IMR-90 (cell line): ENCODE measurements at regions not wholly inside any gene's neighbourhood (a gene's known extent, or its start where the extent isn't known, plus 50 kb on each side); places are given as distances from the start of the nearest gene placed in this dataset.
A peak's percentile ranks its signal among the peaks of the same experiment; 100 is the strongest.

ENCODE experiments used
- ATAC-seq: fragments of 200-7000 bp; cut with Tn5 transposase; 2 replicates; pipeline ENCODE4 v1.9.1; 2020; ENCODE audit warnings: low read depth, mild to moderate bottlenecking, moderate library complexity
- BruUV-seq: library from RNA; stranded (reverse); fragments of 400-500 nt; replicated peaks from 2 replicates; lab custom pipeline; 2021; lab: Mats Ljungman, UMichigan
- CTCF ChIA-PET: fragments of 300-600 bp; formaldehyde crosslinking; extraction: SDS; loops from one replicate; lab custom pipeline; 2021; ENCODE audit warnings: antibody characterized with exemption; lab: Yijun Ruan, JAX
- POLR2A ChIA-PET: fragments of 300-600 bp; sonication (Branson Sonifier 250); formaldehyde crosslinking; loops from one replicate; lab custom pipeline; 2022; ENCODE audit warnings: antibody characterized with exemption; ENCODE audit not compliant: unreplicated experiment; lab: Charles Lee
- DNase-seq: peaks from one replicate; pipeline ENCODE4 v3.0.0; 2013
- H2AFZ ChIP-seq: replicated peaks from 2 replicates; pipeline ENCODE3; 2013; ENCODE audit warnings: low read length, mild to moderate bottlenecking; ENCODE audit not compliant: poor library complexity
- H2AK5ac ChIP-seq: 2 replicates; pipeline ENCODE4 v1.6.1; 2013; ENCODE audit warnings: low read depth, low read length, inconsistent platforms
- H2AK9ac ChIP-seq: replicated peaks from 2 replicates; pipeline ENCODE3; 2013; ENCODE audit warnings: mild to moderate bottlenecking, low read depth, low read length, moderate library complexity; ENCODE audit not compliant: poor library complexity
- H2BK120ac ChIP-seq: 2 replicates; pipeline ENCODE4 v1.6.1; 2013; ENCODE audit warnings: low read depth, low read length, inconsistent platforms
- H2BK15ac ChIP-seq: 3 replicates; pipeline ENCODE4 v1.6.1; 2013; ENCODE audit warnings: low read depth, low read length, inconsistent platforms
- H2BK20ac ChIP-seq: 2 replicates; pipeline ENCODE4 v1.6.1; 2013; ENCODE audit warnings: low read depth, mild to moderate bottlenecking, inconsistent platforms, low read length, moderate library complexity
- H2BK5ac ChIP-seq: 2 replicates; pipeline ENCODE4 v1.6.1; 2013; ENCODE audit warnings: mild to moderate bottlenecking, low read depth, low read length, inconsistent platforms; ENCODE audit not compliant: poor library complexity, severe bottlenecking
- H3K14ac ChIP-seq: replicated peaks from 2 replicates; pipeline ENCODE4 v1.6.1; 2013; ENCODE audit warnings: low read depth, low read length, inconsistent platforms
- H3K18ac ChIP-seq: 2 replicates; pipeline ENCODE4 v1.6.1; 2013; ENCODE audit warnings: low read depth, low read length, control low read depth
- H3K23ac ChIP-seq: 2 replicates; pipeline ENCODE4 v1.6.1; 2013; ENCODE audit warnings: low read depth, low read length, inconsistent platforms
- H3K27ac ChIP-seq: 2 replicates; pipeline ENCODE4 v1.5.1; 2013; ENCODE audit warnings: mild to moderate bottlenecking, control low read depth, low read length; ENCODE audit not compliant: insufficient read depth
- H3K27me3 ChIP-seq: 2 replicates; pipeline ENCODE4 v1.6.1; 2013; ENCODE audit warnings: low read length; ENCODE audit not compliant: control insufficient read depth, insufficient read depth
- H3K36me3 ChIP-seq: 2 replicates; pipeline ENCODE4 v1.6.1; 2013; ENCODE audit warnings: low read length, mixed read lengths; ENCODE audit not compliant: control insufficient read depth, insufficient read depth
- H3K4ac ChIP-seq: 2 replicates; pipeline ENCODE4 v1.6.1; 2013; ENCODE audit warnings: low read depth, low read length, inconsistent platforms
- H3K4me1 ChIP-seq: 2 replicates; pipeline ENCODE4 v1.6.1; 2013; ENCODE audit warnings: low read length, mixed read lengths; ENCODE audit not compliant: control insufficient read depth, insufficient read depth
- H3K4me2 ChIP-seq: 2 replicates; pipeline ENCODE4 v1.6.1; 2013; ENCODE audit warnings: low read depth, mild to moderate bottlenecking, control low read depth, low read length, moderate library complexity
- H3K4me3 ChIP-seq: 2 replicates; pipeline ENCODE4 v1.5.1; 2013; ENCODE audit warnings: low read depth, mild to moderate bottlenecking, control low read depth, low read length, moderate library complexity; ENCODE audit not compliant: insufficient read depth
- H3K56ac ChIP-seq: 2 replicates; pipeline ENCODE4 v1.6.1; 2013; ENCODE audit warnings: low read length, inconsistent platforms; ENCODE audit not compliant: insufficient read depth; ENCODE audit errors: extremely low read depth
- H3K79me1 ChIP-seq, 2 experiments: 2 replicates each; pipeline ENCODE4 v1.6.1; 2013; ENCODE audit warnings: low read length in 2 of 2, inconsistent platforms in 1 of 2, low read depth in 1 of 2
- H3K9ac ChIP-seq: 2 replicates; pipeline ENCODE4 v1.6.1; 2013; ENCODE audit warnings: low read depth, low read length, control low read depth
- H3K9me1 ChIP-seq: 2 replicates; pipeline ENCODE4 v1.6.1; 2013; ENCODE audit warnings: low read length, inconsistent platforms; ENCODE audit not compliant: insufficient read depth
- H3K9me3 ChIP-seq: 2 replicates; pipeline ENCODE4 v1.6.1; 2013; ENCODE audit warnings: low read length; ENCODE audit not compliant: control insufficient read depth, insufficient read depth
- H4K20me1 ChIP-seq: 2 replicates; pipeline ENCODE4 v1.6.1; 2013; ENCODE audit warnings: low read length, inconsistent platforms; ENCODE audit not compliant: insufficient read depth
- H4K5ac ChIP-seq: 2 replicates; pipeline ENCODE4 v1.6.1; 2013; ENCODE audit warnings: mild to moderate bottlenecking, low read depth, low read length, control low read depth
- H4K8ac ChIP-seq, 2 experiments: 2 replicates each; pipeline ENCODE4 v1.6.1; 2013; ENCODE audit warnings: low read depth in 2 of 2, low read length in 2 of 2, control low read depth in 1 of 2, inconsistent platforms in 1 of 2
- H4K91ac ChIP-seq: 2 replicates; pipeline ENCODE4 v1.6.1; 2013; ENCODE audit warnings: low read depth, low read length, inconsistent platforms; ENCODE audit not compliant: insufficient read depth
- BHLHE40 ChIP-seq: fragments of 150-350 bp; IDR thresholded peaks from 2 replicates; pipeline ENCODE4 v1.6.1; 2016; ENCODE audit warnings: mild to moderate bottlenecking, low read depth, low read length
- CHD1 ChIP-seq: IDR thresholded peaks from 2 replicates; pipeline ENCODE4 v1.6.1; 2012; ENCODE audit warnings: low read depth, low read length, improper control_type of control experiment
- FOS ChIP-seq: fragments of 150-350 bp; IDR thresholded peaks from 2 replicates; pipeline ENCODE4 v1.6.1; 2016; ENCODE audit warnings: low read depth, low read length
- MAFK ChIP-seq: IDR thresholded peaks from 2 replicates; pipeline ENCODE4 v1.6.1; 2012; ENCODE audit warnings: low read depth, low read length, improper control_type of control experiment
- MAZ ChIP-seq: IDR thresholded peaks from 2 replicates; pipeline ENCODE4 v1.6.1; 2012; ENCODE audit warnings: low read depth, mild to moderate bottlenecking, low read length, improper control_type of control experiment, moderate library complexity, borderline replicate concordance
- NFE2L2 ChIP-seq: fragments of 150-350 bp; IDR thresholded peaks from 2 replicates; pipeline ENCODE4 v1.6.1; 2016; ENCODE audit warnings: low read depth, mild to moderate bottlenecking, low read length
- RFX5 ChIP-seq: IDR thresholded peaks from 2 replicates; pipeline ENCODE4 v1.8.0; 2012; ENCODE audit warnings: low read depth, mild to moderate bottlenecking, low read length, moderate library complexity
- WGBS, 2 experiments: methylation state at CpG; one replicate each; pipeline versions ENCODE4 v1.1.5 to v1.1.7; 2013; ENCODE audit warnings: missing lambda C conversion rate in 2 of 2; ENCODE audit not compliant: insufficient read length in 1 of 2; ENCODE audit errors: extremely low coverage in 2 of 2; 5-methylcytosine and 5-hydroxymethylcytosine counted together
- dilution Hi-C: fragments of 300-500 bp; cut with HindIII; formaldehyde crosslinking; loops from one replicate; pipeline ENCODE4 v1.14.3; 2018; ENCODE audit warnings: low sequenced_read_pairs; ENCODE audit not compliant: unreplicated experiment
- in situ Hi-C: fragments of 300-500 bp; cut with MboI; formaldehyde crosslinking; loops from 3 replicates; pipeline ENCODE4 v1.14.3; 2019; ENCODE audit warnings: low sequenced_read_pairs, inconsistent platforms, mixed read lengths
- intact Hi-C: fragments of 100-400 bp; cut with micrococcal nuclease; formaldehyde crosslinking; loops from 2 replicates; pipeline ENCODE4 v1.10.0; 2022
- TF ChIP-seq, protein P1 (sequence below): fragments of 150-350 bp; IDR thresholded peaks from 2 replicates; pipeline ENCODE4 v1.6.1; 2017; ENCODE audit warnings: mild to moderate bottlenecking, antibody characterized with exemption, low read length, low read depth

DNA sequence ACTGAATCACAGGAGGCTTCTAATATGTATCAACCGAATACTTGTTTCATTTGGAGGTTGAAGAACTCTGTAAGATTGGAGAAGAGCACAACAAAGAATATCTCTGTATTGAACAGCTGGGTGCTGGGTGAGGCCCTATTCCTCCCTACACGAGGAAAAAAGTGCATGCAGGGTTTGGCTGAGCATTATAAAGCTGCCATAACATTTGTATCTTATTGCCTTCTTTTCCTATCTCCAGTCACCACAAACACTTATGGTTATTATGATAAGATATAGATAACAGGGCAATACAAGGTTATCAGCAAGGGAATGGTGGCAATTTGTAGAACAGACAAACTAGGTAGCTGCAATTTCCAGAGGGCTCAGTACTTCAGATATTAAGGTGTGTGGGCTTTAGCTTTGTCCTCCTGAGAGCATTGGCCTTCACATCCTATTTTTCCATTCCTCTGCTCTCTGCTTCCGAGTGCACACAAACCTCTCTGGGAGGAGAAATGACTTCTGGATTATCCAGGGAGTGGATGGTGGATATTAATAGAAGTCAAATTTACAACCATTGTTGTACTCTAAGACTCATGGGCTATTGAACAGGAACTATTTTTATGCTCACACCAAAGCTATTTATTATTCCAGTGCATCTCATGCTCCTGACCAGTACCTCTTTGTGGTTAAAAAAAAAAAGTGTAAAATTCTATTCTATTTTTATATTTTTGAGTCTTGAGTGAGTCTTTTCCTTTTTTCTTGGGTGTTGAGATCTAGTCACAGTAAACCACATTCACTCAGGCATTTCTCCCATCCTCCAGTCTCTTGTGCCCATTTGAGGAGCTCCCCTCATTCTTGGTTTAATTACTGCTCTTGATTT is 248.4 kb downstream of the ETAA1 start (continued):
- TF ChIP-seq RFX5, result no peak

DNA sequence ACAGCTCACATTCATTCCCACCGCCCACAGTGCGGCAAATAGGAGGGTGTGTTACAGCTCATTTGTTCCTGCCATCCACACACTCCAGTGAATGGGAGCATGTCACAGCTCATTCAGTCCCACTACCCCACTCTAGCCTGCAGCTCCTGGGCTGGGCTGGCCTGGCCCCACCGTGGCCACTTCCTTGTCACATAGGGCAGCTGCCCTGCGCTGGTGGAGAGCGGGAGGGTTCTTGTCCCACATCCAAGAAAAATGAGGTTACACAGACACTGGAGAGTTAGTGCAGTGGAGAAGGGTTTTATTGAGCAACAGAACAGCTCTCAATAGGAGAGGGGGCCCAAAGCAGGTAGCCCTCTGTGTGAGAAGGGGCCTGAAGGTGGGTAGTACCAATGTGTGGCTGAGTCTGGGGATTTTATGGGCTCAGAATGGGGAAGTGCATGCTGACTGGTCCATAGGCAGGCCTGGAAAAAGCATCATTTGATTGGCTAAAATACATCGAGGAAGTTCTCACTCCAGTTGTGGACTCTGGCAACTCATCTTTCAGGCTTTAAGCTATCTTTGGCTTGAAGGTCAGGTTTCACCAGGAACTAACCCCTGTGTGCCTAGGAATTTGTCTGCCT is 249.7 kb downstream of the ETAA1 start:
- Histone ChIP-seq H3K9ac (no peak overlapping the region), H2BK15ac (peak overlapping the region; percentile 46; the same call in 1 of the 3 replicates), H3K9me1 (peaks cover 4% of the 10 kb centered on the region), H3K4me3 (no peak overlapping the region), H3K18ac (peak overlapping the region; percentile 6; the same call in 1 of the 2 replicates), H2AK5ac (peak overlapping the region; percentile 7), H3K27ac (no peak overlapping the region), H2AK9ac (no peak overlapping the region), H2BK5ac (no peak overlapping the region), H3K4ac (peak overlapping the region; percentile 6; the same call in 1 of the 2 replicates), H4K5ac (no peak overlapping the region), H2BK120ac (no peak overlapping the region), H2BK20ac (no peak overlapping the region), H4K8ac (no peak overlapping the region), H3K23ac (no peak overlapping the region), H3K27me3 (no peaks in the 10 kb centered on the region), H3K56ac (no peak overlapping the region), H3K36me3 (no peaks in the 10 kb centered on the region), H3K4me1 (peaks cover 11% of the 10 kb centered on the region), H3K79me1 (peaks cover 0 to 11% of the 10 kb centered on the region in 2 experiments; a peak in 2 of 4 replicates), H4K91ac (no peak overlapping the region), H3K14ac (0 out of 2 replicates have a peak overlapping the region, but pooled peaks have one; percentile 7), H3K9me3 (peaks cover 7% of the 10 kb centered on the region), H3K4me2 (no peak overlapping the region), H2AFZ (no peak overlapping the region), H4K20me1 (no peaks in the 10 kb centered on the region)
- 100% methylated on average over 2 of the region's 6 CpGs; no CpG with 5 or more reads in 1 of the 2 experiments for WGBS, 2 experiments
- no TSS peak for BruUV-seq
- in situ Hi-C loops (loop anchor here (10.0 to 25.0 kb wide), 3 partner anchors 410 to 1212 kb away; partner anchors contain the start of gene MEIS1), intact Hi-C loops (no loop called here), dilution Hi-C loops (no loop called here)
- CTCF ChIA-PET, result no interaction called here
- DNase-seq, result no peak
- ATAC-seq, result no peak
- POLR2A ChIA-PET, result no interaction called here
- TF ChIP-seq, protein P1, sequence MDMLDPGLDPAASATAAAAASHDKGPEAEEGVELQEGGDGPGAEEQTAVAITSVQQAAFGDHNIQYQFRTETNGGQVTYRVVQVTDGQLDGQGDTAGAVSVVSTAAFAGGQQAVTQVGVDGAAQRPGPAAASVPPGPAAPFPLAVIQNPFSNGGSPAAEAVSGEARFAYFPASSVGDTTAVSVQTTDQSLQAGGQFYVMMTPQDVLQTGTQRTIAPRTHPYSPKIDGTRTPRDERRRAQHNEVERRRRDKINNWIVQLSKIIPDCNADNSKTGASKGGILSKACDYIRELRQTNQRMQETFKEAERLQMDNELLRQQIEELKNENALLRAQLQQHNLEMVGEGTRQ, result no peak
- TF ChIP-seq NFE2L2 (no peak), MAFK (no peak), CHD1 (no peak), BHLHE40 (no peak), MAZ (no peak), FOS (no peak)
